ENCODE measurements at regions not wholly inside any gene's neighbourhood (a gene's known extent, or its start where the extent isn't known, plus 50 kb on each side); places are given as distances from the start of the nearest gene placed in this dataset.

DNA sequence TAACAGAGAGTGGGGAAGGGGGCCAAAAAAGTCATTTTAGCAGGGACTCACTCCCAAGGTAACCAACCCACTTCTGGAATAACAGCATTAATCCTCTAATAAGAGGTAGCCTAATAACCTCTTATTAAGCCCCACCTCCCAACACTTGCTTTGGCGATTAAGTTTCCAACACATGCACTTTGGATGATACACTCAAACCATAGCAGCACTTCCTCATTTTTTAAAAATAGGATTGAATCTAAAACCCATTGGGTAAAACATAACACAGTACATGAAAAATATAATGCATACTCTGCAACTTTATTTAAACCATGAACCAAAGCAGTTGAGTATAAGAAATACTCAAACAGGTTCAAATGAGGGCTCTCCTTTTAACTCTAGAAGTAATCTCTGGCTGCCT, 318.3 kb downstream of the HACE1 start:
- TF ChIP-seq, protein P1, sequence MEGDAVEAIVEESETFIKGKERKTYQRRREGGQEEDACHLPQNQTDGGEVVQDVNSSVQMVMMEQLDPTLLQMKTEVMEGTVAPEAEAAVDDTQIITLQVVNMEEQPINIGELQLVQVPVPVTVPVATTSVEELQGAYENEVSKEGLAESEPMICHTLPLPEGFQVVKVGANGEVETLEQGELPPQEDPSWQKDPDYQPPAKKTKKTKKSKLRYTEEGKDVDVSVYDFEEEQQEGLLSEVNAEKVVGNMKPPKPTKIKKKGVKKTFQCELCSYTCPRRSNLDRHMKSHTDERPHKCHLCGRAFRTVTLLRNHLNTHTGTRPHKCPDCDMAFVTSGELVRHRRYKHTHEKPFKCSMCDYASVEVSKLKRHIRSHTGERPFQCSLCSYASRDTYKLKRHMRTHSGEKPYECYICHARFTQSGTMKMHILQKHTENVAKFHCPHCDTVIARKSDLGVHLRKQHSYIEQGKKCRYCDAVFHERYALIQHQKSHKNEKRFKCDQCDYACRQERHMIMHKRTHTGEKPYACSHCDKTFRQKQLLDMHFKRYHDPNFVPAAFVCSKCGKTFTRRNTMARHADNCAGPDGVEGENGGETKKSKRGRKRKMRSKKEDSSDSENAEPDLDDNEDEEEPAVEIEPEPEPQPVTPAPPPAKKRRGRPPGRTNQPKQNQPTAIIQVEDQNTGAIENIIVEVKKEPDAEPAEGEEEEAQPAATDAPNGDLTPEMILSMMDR (IDR thresholded peaks at IDR 0.05; ENCODE audit: insufficient read depth, low read length, poor library complexity, severe bottlenecking): no peak
- no peak for TF ChIP-seq EZH2phosphoT487 (conservative IDR thresholded peaks at IDR 0.05; ENCODE audit: low read length)
